HG03342 (cell line): ENCODE measurements at regions not wholly inside any gene's neighbourhood (a gene's known extent, or its start where the extent isn't known, plus 50 kb on each side); places are given as distances from the start of the nearest gene placed in this dataset.

Source experiments
- ATAC-seq: cut with Tn5 transposase; IDR thresholded peaks from one replicate; pipeline ENCODE4 v1.9.1; 2021; ENCODE audit warnings: mild to moderate bottlenecking, moderate library complexity; ENCODE audit not compliant: unreplicated experiment

- no peak for ATAC-seq
Measured at GRCh38 chr20:51104960-51105920, 82.3 kb upstream of the KCNG1 start.

GRCh38 chr20:51100617-51101016, 77.7 kb upstream of the KCNG1 start:
- no peak for ATAC-seq

DNA sequence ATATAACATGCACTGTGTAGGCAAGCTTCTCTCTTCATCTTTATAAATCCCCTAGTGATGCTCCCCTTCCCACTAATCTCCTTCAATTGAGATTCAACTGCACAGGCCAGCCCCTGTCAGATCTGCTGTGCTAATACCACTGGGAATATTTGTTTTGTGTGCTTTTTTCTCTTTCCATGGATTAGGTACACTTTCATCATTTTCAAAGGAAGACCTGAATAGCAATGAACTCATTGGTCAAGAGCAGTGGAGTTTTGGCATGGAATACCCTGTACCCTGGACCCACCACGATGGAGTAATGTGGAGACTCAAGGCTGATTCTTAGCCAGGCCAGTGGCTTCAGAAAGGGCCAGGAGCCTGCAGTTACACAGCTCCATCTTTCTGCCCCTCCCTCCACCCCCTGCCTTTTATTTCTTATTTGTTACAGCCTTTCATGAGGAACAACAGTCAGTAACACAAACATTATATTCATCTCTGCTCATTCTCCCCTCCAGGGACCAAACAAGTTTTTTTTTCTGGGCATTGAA, 75.4 kb upstream of the KCNG1 start:
- ATAC-seq = no peak

GRCh38 chr20:51097351-51098120, 74.6 kb upstream of the KCNG1 start:
- no peak for ATAC-seq

GRCh38 chr20:51096582-51097267, 73.8 kb upstream of the KCNG1 start:
- ATAC-seq = no peak

- ATAC-seq = no peak
Measured at GRCh38 chr20:51095633-51096521, 73.0 kb upstream of the KCNG1 start.

GRCh38 chr20:51094221-51094620, 71.3 kb upstream of the KCNG1 start:
- no peak for ATAC-seq

DNA sequence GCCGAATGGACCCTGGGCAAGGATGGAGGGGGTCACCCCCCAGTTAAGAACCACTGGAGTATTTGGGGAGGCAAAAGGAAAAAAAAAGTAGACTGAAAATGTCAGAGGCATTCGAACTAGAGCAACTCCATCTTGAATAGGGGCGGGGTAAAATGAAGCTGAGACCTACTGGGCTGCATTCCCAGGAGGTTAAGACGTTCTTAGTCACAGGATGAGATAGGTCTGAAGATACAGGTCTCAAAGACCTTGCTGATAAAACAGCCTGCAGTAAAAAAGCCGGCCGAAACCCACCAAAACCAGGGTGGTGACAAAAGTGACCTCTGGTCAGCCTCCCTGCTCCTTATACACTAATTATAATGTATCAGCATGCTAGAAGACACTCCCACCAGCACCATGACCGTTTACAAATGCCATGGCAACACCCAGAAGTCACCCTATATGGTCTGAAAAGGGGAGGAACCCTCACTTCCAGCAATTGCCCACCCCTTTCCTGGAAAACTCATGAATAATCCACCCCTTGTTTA, 70.4 kb upstream of the KCNG1 start:
- no peak for ATAC-seq

GRCh38 chr20:51092338-51092737, 69.4 kb upstream of the KCNG1 start:
- ATAC-seq = no peak

DNA sequence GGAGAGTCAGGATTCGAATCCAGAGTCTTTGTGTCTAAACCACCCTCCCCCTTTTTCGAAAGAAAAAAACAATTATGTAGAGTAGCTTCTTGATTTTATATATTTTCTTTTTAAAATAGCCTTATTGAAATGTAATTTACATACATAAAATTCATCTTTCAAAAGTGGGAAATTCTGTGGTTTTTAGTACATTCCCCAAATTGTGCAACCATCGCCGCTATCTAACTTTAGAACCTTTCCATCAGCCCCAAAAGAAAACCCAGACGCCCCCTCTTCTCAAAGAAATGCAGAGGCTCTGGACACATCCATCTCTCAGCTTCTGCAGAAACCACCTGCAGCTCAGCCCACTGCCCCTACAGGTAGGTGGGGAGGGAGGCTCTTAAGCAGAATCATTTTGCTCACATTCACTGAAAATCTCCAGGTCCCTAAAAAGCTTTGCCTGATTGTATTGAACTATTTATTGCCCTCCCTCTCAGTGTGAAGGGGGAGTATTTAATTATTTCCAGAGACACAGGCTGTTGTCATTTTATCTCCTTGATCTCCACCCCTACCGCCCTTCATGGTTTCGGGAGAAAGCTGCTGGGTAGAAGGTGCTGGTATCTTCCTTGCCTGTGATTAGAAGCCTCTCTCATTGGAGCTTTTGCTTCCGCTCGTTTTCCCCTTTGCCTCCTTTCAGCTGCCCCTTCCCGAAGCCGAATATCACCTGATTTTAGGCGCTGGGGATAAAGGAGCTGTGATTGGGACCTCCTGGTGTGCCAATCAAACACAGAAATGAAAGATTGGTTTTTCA, 68.7 kb upstream of the KCNG1 start:
- ATAC-seq = no peak

- ATAC-seq = no peak
Measured at GRCh38 chr20:51089840-51090239, 66.9 kb upstream of the KCNG1 start.

GRCh38 chr20:51089272-51089781, 66.4 kb upstream of the KCNG1 start:
- no peak for ATAC-seq

GRCh38 chr20:51087266-51087665, 64.4 kb upstream of the KCNG1 start:
- no peak for ATAC-seq

GRCh38 chr20:51085769-51086168, 62.9 kb upstream of the KCNG1 start:
- ATAC-seq = no peak

DNA sequence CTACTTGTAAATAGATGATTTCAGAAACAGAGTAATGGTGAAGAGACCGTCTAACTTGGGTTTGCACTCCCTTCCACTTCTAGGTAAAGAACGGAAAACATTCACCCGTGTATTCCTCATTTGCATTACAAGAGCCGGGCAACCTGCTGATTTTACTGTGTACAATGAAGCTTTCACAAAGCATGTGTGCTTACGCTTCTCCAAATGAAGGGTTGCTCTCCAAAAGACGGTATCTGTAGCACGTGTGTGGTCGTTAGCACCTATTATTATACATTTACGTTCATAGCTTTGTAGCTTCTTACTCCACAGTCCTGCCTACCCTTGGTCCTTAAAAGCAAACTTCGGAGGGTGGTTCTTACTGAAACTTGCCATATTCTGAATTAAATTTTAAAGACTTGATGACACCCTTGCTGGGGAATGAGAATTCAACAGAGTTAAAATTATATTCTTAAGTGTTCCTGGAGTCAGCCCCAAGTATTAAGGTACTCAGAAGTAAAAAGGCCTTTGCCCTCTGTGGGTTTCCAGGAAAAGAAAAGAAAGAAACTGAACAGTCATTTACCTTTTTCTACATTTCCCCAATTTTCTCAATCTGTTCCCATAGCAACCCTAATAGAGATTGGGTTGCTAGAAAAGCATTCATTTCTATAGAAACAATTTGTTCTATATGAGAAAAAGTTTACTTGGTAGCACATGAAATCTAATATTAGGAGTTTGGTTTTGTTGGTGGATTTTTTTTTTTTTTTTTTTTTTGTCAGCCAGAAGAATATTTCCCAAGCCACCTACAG, 61.9 kb upstream of the KCNG1 start:
- ATAC-seq = no peak

DNA sequence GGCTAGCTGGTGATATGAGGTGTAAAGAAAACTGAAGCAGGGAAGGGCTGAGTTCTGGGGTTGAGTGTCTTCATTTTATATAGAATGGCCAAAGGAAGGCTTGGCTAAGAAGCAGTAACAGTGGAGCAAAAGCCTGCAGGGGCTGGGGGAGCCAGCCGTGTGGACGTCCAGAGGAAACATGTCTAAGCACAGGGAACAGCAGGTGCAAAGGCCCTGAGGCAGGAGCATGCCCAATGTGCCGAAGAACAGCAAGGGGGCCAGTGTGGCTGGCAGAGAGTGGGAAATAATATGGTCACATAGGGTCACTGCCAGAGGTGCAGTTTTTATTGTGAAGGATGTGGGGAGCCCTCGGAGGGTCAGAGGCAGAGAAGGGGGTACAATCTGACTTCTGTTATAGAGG, 60.5 kb upstream of the KCNG1 start:
- ATAC-seq = no peak

GRCh38 chr20:51082988-51083387, 60.1 kb upstream of the KCNG1 start:
- ATAC-seq = no peak

GRCh38 chr20:51080516-51080915, 57.6 kb upstream of the KCNG1 start:
- no peak for ATAC-seq
